SU-DHL-6 (cell line): ENCODE measurements at regions not wholly inside any gene's neighbourhood (a gene's known extent, or its start where the extent isn't known, plus 50 kb on each side); places are given as distances from the start of the nearest gene placed in this dataset.

ENCODE experiments used
- H2AFZ ChIP-seq: fragments of 200-600 bp; sonication (generic); 2 replicates; pipeline ENCODE4 v1.6.1; 2014; ENCODE audit warnings: low read depth, mild to moderate bottlenecking, moderate library complexity, mixed read lengths, antibody characterized with exemption, low read length; ENCODE audit not compliant: severe bottlenecking
- H3F3A ChIP-seq: fragments of 200-600 bp; shearing (Covaris generic); 2 replicates; pipeline ENCODE4 v1.6.0; 2016; ENCODE audit warnings: antibody characterized with exemption, mild to moderate bottlenecking; ENCODE audit not compliant: insufficient read depth
- H3K27ac ChIP-seq: fragments of 200-600 bp; sonication (generic); 2 replicates; pipeline ENCODE4 v1.5.1; 2016; ENCODE audit warnings: low read depth, mild to moderate bottlenecking, low read length, moderate library complexity, mixed read lengths
- H3K27me3 ChIP-seq: fragments of 200-600 bp; sonication (generic), shearing (Covaris generic); 2 replicates; pipeline ENCODE4 v1.6.0; 2014; ENCODE audit warnings: mild to moderate bottlenecking, low read length
- H3K36me3 ChIP-seq: fragments of 200-600 bp; sonication (generic); 2 replicates; pipeline ENCODE4 v1.6.1; 2014; ENCODE audit warnings: mild to moderate bottlenecking, low read length, mixed read lengths
- H3K4me2 ChIP-seq: fragments of 300-600, 200-600 bp; shearing (Covaris generic), sonication (generic); 2 replicates; pipeline ENCODE4 v1.6.0; 2014; ENCODE audit warnings: low read length, low read depth, mild to moderate bottlenecking; ENCODE audit not compliant: poor library complexity, severe bottlenecking
- H3K4me3 ChIP-seq: fragments of 200-600 bp; sonication (generic); 2 replicates; pipeline ENCODE4 v1.5.1; 2014; ENCODE audit warnings: antibody characterized with exemption, low read length, mild to moderate bottlenecking, mixed read lengths; ENCODE audit not compliant: insufficient read depth, poor library complexity, severe bottlenecking
- H3K79me2 ChIP-seq: fragments of 200-600 bp; sonication (generic); 2 replicates; pipeline ENCODE4 v1.6.1; 2014; ENCODE audit warnings: mild to moderate bottlenecking, low read length, moderate library complexity; ENCODE audit not compliant: insufficient read depth
- H3K9ac ChIP-seq: fragments of 200-600 bp; sonication (generic); 2 replicates; pipeline ENCODE4 v1.7.0; 2014; ENCODE audit warnings: mild to moderate bottlenecking, low read length
- H3K9me2 ChIP-seq: fragments of 200-600 bp; sonication (generic); replicated peaks from 2 replicates; pipeline ENCODE4 v1.6.1; 2014; ENCODE audit warnings: low read length; ENCODE audit not compliant: insufficient read depth
- H3K9me3 ChIP-seq: fragments of 200-600 bp; sonication (generic); 2 replicates; pipeline ENCODE4 v1.6.1; 2014; ENCODE audit warnings: low read length, mixed read lengths; ENCODE audit not compliant: insufficient read depth
- H4K20me1 ChIP-seq: fragments of 200-600 bp; sonication (generic); 2 replicates; pipeline ENCODE4 v1.6.1; 2014; ENCODE audit warnings: low read depth, mild to moderate bottlenecking, antibody characterized with exemption, low read length, moderate library complexity, mixed read lengths
- CTCF ChIP-seq: fragments of 200-600 bp; sonication (generic); IDR thresholded peaks from one replicate; pipeline ENCODE4 v1.5.1; 2017; ENCODE audit warnings: antibody characterized with exemption, mild to moderate bottlenecking, low read length, moderate library complexity; ENCODE audit not compliant: insufficient read depth, poor library complexity, severe bottlenecking
- EZH2phosphoT487 ChIP-seq: fragments of 200-600 bp; sonication (generic), shearing (Covaris generic); conservative IDR thresholded peaks from 2 replicates; pipeline ENCODE4 v1.6.1; 2018; ENCODE audit warnings: mild to moderate bottlenecking, antibody characterized with exemption, low read length, moderate library complexity, mixed read lengths

DNA sequence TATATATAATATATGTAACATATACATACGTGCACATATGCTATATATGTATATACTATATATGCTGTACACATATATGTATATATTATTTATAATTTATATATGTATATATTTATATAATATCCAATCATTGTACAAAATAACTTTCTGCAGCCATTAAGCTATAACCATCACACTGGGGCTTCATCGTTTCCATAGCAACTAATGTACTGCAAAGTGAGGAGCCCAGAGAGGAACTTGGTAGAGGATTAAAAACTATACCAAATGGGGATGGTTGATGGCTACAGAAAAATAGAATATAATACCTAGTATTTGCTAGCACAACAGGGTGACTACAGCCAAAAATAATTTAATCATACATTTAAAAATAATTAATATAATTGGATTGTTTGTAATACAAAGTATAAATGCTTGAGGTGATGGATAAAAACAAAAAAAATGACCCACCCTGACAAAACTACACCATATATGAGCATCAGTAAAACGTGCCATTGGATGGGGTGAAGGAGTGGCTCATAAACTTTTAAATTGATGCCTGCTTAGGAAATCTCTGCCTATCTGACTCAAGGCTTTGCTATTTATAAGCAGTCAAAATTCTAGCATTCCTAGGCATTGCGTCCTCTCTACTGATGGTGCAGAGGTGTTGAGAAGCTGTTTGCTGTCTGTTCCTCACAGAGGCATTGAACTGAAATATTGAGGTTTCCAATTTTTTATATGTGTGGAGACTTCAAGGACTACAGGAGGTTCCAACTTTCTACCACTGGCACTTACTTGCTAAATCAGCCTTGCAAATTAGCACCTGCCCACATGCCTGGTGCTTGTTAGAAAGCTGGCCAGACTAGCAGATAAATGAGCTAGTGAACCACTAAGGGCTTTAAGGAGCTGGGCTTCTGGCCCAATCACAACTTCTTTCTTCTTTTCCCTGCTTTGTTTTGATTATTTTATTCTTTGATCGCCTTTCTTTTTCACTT, 190.1 kb downstream of the SCP2D1 start:
- no peaks in the 10 kb centered on the region for H3K36me3 ChIP-seq
- TF ChIP-seq EZH2phosphoT487, result no peak
- no peak for TF ChIP-seq CTCF
- H3K9me3 ChIP-seq, result no peaks in the 10 kb centered on the region
- no peak overlapping the region for H3K4me2 ChIP-seq
- H3K4me3 ChIP-seq, result no peak overlapping the region
- no peaks in the 10 kb centered on the region for H3K9me2 ChIP-seq
- H2AFZ ChIP-seq, result no peak overlapping the region
- no peaks in the 10 kb centered on the region for H3F3A ChIP-seq
- H3K27me3 ChIP-seq, result no peaks in the 10 kb centered on the region
- no peaks in the 10 kb centered on the region for H3K79me2 ChIP-seq
- H3K9ac ChIP-seq, result no peak overlapping the region
- no peak overlapping the region for H3K27ac ChIP-seq
- no peaks in the 10 kb centered on the region for H4K20me1 ChIP-seq

DNA sequence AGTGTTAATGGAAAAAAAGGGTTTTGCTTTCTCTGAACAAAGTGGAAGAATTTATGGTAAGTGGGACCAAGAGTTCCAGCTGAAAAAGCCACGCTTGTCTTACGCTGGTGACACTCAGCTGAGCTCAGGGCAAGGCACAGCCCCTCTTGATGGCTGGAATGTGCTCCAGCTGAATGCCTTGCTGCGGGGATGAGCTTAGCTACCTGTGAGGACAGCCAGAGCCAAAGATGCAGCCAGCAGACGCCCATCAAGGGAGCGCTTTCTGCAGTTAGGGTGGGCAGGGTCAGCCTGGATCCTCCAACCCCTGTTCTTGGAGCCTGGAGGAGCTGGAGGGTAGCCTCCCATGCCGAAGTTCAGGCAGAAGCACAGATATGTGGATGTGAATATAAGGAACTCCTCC, 191.4 kb downstream of the SCP2D1 start:
- no peaks in the 10 kb centered on the region for H3K27me3 ChIP-seq
- H3K9me2 ChIP-seq, result no peaks in the 10 kb centered on the region
- no peaks in the 10 kb centered on the region for H3K9me3 ChIP-seq
- H3K27ac ChIP-seq, result no peak overlapping the region
- no peak overlapping the region for H2AFZ ChIP-seq
- H3K9ac ChIP-seq, result no peak overlapping the region
- TF ChIP-seq CTCF (no peak), EZH2phosphoT487 (no peak)
- H3K4me3 ChIP-seq, result no peak overlapping the region
- no peaks in the 10 kb centered on the region for H3K79me2 ChIP-seq
- H3F3A ChIP-seq, result no peaks in the 10 kb centered on the region
- no peaks in the 10 kb centered on the region for H4K20me1 ChIP-seq
- no peaks in the 10 kb centered on the region for H3K36me3 ChIP-seq
- no peak overlapping the region for H3K4me2 ChIP-seq

- Histone ChIP-seq H3K27me3 (no peaks in the 10 kb centered on the region), H3K79me2 (no peaks in the 10 kb centered on the region)
Measured at GRCh38 chr20:19008497-19008896, 194.9 kb downstream of the SCP2D1 start.

More at GRCh38 chr20:19008497-19008896, 194.9 kb downstream of the SCP2D1 start:
- Histone ChIP-seq H3K9me3 (no peaks in the 10 kb centered on the region), H3F3A (no peaks in the 10 kb centered on the region), H3K4me2 (no peak overlapping the region), H3K9me2 (no peaks in the 10 kb centered on the region), H3K9ac (no peak overlapping the region), H3K4me3 (no peak overlapping the region), H3K36me3 (no peaks in the 10 kb centered on the region), H4K20me1 (no peaks in the 10 kb centered on the region), H2AFZ (no peak overlapping the region), H3K27ac (no peak overlapping the region)
- TF ChIP-seq CTCF (no peak), EZH2phosphoT487 (no peak)
